ENCODE measurements at regions not wholly inside any gene's neighbourhood (a gene's known extent, or its start where the extent isn't known, plus 50 kb on each side); places are given as distances from the start of the nearest gene placed in this dataset.
"Not testable (repeated sequence)": the region's sequence is repeated elsewhere in the genome, so short reads cannot be mapped to it uniquely, and the experiment has no call there.

DNA sequence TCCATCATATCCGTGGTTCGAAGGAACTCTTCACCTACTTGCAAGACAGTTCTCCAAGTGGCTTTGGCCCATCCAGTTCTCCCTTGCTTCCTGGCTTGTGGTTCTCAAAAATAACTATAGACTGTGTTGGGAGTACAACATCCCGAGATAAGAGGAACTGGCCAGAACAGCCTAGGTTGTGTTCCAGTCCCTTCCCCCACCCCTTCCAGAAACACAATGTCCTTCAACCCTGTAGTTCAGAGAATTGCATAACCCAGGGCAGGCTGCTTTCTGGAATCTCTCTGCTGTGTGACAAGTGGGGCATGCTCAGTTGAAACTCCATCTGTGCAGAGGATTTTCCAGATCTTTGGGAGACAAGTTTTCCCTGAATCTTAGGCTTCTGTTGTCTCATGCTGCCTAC lies 206.5 kb downstream of the PCDH10 start:
- H3K4me3 ChIP-seq: no peak overlapping the region
- no peaks in the 10 kb centered on the region for H3K27me3 ChIP-seq
- H3K36me3 ChIP-seq: no peaks in the 10 kb centered on the region
- H3K9me3 ChIP-seq (replicated peaks in 1 of 11): peaks cover 0 to 10% (median 4%) of the 10 kb centered on the region in 11 experiments; a peak in 6 of 22 replicates
- no peaks in the 10 kb centered on the region for H4K20me1 ChIP-seq
- no peaks in the 10 kb centered on the region for H3K4me1 ChIP-seq
- H3K9ac ChIP-seq: no peak overlapping the region
- H3K27ac ChIP-seq: no peak overlapping the region
- TF ChIP-seq Cebpa-rat (IDR thresholded peaks at IDR 0.05): no peak
- no peak overlapping the region for H3K4me2 ChIP-seq

DNA sequence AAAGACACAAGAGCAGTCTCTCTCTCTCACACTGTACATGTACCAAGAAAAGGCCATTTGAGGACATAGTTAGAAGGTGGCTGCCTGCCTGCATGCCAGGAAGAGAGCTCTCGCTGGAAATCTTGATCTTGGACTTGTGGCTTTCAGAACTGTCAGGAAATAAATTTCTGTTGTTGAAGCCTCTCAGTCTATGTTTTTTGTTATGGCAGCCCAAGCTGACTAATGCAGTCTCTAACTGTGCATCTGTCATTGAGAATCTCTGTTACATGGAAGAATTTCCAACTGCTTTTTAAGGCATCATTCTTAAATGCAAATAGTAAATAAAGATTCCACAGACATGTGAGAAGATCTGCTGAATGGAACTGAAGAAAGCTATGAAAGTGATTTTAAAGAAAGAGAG lies 198.3 kb downstream of the PCDH10 start:
- H3K27ac ChIP-seq: no peak overlapping the region
- H3K36me3 ChIP-seq: no peaks in the 10 kb centered on the region
- no peaks in the 10 kb centered on the region for H4K20me1 ChIP-seq
- H3K4me3 ChIP-seq: no peak overlapping the region
- no peak overlapping the region for H3K9ac ChIP-seq
- no peaks in the 10 kb centered on the region for H3K4me1 ChIP-seq
- no peak for TF ChIP-seq Cebpa-rat (IDR thresholded peaks at IDR 0.05)
- no peaks in the 10 kb centered on the region for H3K27me3 ChIP-seq
- H3K9me3 ChIP-seq (replicated peaks in 1 of 11): no peaks in the 10 kb centered on the region
- no peak overlapping the region for H3K4me2 ChIP-seq

DNA sequence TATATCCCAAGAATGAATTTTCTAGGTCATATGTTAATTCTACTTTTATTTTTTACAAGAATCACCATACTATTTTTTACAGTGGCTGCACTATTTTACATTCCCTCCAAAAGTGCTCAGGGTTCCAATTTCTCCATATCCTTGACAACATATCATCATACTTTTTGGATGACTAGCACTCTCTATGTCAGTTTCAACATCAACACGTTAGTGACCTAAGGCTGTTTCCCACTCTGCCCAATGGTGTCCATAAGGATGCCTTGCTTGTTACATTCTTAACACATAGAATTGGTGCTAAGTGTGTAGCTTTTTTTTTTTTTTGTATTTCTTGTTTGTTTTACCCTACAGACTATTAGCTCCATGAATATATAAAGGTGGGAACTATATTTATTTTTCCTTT lies 175.4 kb downstream of the PCDH10 start:
- Histone ChIP-seq H3K4me3 (no peak overlapping the region), H3K27ac (no peak overlapping the region)
- no peak for TF ChIP-seq Cebpa-rat (IDR thresholded peaks at IDR 0.05)

DNA sequence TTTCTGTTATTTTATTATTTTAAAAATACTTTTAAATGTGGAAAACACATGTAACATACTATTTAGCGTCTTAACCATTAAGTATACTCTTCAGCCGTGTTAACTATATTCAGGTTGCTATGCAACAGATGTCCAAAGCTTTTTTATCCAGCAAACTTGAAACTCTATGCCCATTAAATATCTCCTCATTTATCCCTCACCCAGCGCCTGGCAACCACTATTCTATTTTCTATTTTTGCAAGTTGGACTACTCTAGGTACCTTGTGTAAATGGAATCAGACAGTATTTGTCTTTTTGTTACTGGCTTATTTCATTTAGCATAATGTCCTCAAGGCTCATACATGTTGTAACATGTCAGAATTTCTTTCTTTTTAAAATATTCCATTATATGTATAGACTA lies 174.6 kb downstream of the PCDH10 start:
- Histone ChIP-seq H3K9me3 (replicated peaks in 1 of 11) (no peaks in the 10 kb centered on the region), H3K36me3 (no peaks in the 10 kb centered on the region), H3K4me3 (no peak overlapping the region), H3K27me3 (no peaks in the 10 kb centered on the region), H4K20me1 (no peaks in the 10 kb centered on the region), H3K4me2 (no peak overlapping the region), H3K9ac (no peak overlapping the region), H3K27ac (no peak overlapping the region), H3K4me1 (no peaks in the 10 kb centered on the region)
- no peak for TF ChIP-seq Cebpa-rat (IDR thresholded peaks at IDR 0.05)

More for the DNA sequence above, 175.4 kb downstream of the PCDH10 start:
- no peaks in the 10 kb centered on the region for H4K20me1 ChIP-seq
- H3K36me3 ChIP-seq: no peaks in the 10 kb centered on the region
- H3K27me3 ChIP-seq: no peaks in the 10 kb centered on the region
- no peaks in the 10 kb centered on the region for H3K4me1 ChIP-seq
- H3K9ac ChIP-seq: no peak overlapping the region
- no peaks in the 10 kb centered on the region for H3K9me3 ChIP-seq (replicated peaks in 1 of 11)
- H3K4me2 ChIP-seq: no peak overlapping the region

DNA sequence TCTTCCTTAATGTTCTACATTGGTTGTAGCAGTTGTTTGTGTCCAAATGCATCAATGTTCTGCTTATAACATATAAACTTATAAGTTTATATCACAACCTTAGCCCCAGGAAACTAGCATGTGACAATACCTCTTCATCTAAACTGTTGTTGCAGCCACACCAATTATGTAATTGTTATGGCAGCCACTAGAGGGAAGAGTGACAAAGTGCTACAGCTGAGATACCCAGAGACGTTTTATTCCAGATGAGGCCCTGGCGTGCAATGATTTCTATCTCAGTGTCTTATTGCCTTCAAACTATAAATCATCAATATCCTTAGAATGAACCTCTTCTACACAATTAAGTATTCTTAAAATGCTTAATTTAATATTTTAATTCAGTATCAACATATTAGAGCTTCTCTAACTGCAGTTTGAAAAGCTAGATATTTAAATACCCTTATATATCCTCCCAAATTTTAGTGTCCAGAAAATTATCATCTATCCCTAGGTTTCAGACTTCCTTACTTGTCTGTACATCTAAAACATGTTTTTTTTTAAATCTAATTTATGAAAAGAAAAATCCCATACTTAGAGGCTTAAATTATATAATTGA lies 171.6 kb downstream of the PCDH10 start:
- Histone ChIP-seq H3K9ac (no peak overlapping the region), H3K27ac (no peak overlapping the region), H3K4me2 (no peak overlapping the region), H3K27me3 (no peaks in the 10 kb centered on the region), H3K36me3 (no peaks in the 10 kb centered on the region), H4K20me1 (no peaks in the 10 kb centered on the region), H3K4me1 (no peaks in the 10 kb centered on the region), H3K4me3 (no peak overlapping the region), H3K9me3 (replicated peaks in 1 of 11) (no peaks in the 10 kb centered on the region)
- no peak for TF ChIP-seq Cebpa-rat (IDR thresholded peaks at IDR 0.05)

DNA sequence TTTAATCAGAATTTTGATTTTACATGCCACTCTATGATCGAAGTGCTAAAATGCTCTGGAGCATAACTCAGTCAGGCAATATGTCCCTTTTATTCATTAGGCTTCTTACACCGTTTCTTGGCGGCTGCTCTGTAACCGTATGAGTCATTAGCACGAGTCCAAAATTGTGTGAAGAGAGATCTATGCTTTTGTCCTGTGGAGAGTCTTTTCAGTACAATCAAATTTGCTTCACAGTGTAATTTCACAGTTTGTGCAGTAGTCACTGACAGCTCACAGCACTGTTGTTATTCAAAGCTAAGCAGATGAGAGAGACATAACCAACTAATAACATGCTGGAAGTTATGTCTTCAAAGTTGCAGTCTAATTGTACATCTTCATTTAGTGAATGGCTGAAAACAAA lies 167.8 kb downstream of the PCDH10 start:
- no peak for TF ChIP-seq Cebpa-rat (IDR thresholded peaks at IDR 0.05)
- Histone ChIP-seq H3K4me2 (no peak overlapping the region), H3K4me1 (no peaks in the 10 kb centered on the region), H3K27ac (no peak overlapping the region), H4K20me1 (no peaks in the 10 kb centered on the region), H3K27me3 (no peaks in the 10 kb centered on the region), H3K9me3 (replicated peaks in 1 of 11) (no peaks in the 10 kb centered on the region), H3K36me3 (no peaks in the 10 kb centered on the region), H3K9ac (no peak overlapping the region), H3K4me3 (no peak overlapping the region)

DNA sequence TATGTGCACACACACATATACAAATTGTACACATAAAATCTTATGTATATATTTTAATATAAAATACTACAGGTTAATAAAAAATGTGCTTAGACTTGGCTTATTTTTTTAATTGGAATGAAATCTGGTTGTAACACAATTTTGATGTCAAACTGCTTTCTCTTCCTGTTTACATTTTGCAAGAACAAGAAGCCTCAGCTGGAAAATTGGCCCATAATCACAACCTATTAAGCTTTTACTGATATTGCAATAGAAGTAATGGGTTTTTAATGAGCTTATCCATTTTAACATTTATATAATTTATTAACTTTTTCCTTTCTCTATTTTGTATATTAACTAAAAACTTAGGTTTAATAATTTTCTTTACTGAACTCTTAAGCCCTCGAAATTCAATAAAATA lies 165.9 kb downstream of the PCDH10 start:
- Histone ChIP-seq H3K27ac (no peak overlapping the region), H3K4me1 (no peaks in the 10 kb centered on the region), H3K27me3 (no peaks in the 10 kb centered on the region), H3K36me3 (no peaks in the 10 kb centered on the region), H3K9ac (no peak overlapping the region), H3K4me2 (no peak overlapping the region), H4K20me1 (no peaks in the 10 kb centered on the region), H3K4me3 (no peak overlapping the region), H3K9me3 (replicated peaks in 1 of 11) (no peaks in the 10 kb centered on the region)
- no peak for TF ChIP-seq Cebpa-rat (IDR thresholded peaks at IDR 0.05)

DNA sequence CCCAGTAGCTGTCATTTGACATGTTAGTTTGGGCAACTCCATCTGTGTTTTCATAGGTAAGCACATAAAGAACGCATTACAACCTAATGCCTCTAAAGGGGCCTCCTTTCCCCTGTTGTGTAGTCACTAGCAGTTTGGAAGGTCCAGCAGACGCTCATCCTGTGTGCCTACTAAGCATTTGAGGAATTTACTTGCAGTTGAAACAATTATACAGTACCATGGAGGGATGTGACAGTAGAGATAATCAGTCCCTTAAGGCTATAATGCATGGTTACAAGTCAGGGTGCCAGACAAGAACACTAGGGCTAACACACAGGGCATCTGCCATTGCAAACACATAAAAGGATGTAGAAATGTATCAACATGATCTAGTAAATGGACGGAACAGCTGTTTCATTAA lies 138.3 kb downstream of the PCDH10 start:
- Histone ChIP-seq H4K20me1 (no peaks in the 10 kb centered on the region), H3K9ac (no peak overlapping the region), H3K9me3 (replicated peaks in 1 of 11) (no peaks in the 10 kb centered on the region), H3K36me3 (no peaks in the 10 kb centered on the region), H3K27ac (no peak overlapping the region), H3K4me1 (no peaks in the 10 kb centered on the region), H3K4me3 (no peak overlapping the region), H3K27me3 (no peaks in the 10 kb centered on the region), H3K4me2 (no peak overlapping the region)
- no peak for TF ChIP-seq Cebpa-rat (IDR thresholded peaks at IDR 0.05)

DNA sequence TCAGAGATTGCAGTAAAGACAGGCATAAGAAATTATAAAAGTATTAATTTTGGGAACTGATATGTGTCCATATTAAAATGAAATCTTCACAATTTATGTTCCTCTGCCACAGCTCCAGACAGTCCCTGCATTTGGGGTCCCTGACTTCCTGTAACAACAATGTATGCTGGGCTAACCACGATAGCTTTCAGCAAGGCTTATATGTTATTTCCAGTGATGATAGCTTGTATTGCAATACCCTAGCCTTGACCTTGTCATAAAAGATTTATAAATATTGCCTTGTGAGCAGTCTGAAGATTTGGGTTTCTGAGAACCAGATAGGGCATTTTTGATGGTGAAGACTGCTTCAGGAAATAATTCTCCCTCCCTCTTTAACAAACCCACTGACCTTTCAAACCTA lies 129.5 kb downstream of the PCDH10 start:
- H3K9ac ChIP-seq: no peak overlapping the region

DNA sequence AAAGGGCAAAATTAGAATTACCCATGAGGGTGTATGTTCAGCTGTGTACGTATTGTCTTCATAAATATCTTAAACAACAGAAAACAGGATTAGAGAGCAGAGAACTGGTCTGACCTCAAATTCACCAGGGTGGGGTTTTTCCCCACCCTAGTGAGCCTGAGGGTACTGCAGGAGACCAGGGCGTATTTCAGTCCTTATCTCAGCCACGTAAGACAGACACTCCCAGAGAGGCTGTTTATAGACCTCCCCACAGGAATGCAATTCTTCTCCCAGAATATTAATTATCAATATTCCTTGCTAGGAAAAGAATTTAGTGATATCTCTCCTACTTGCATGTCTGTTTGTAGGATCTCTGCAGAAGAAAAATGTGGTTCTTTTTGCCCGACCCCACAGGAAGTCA lies 128.8 kb downstream of the PCDH10 start:
- H3K4me2 ChIP-seq, H4K20me1 ChIP-seq, H3K27me3 ChIP-seq, H3K9ac ChIP-seq, H3K4me3 ChIP-seq, H3K27ac ChIP-seq, H3K36me3 ChIP-seq, H3K4me1 ChIP-seq: not testable (repeated sequence)
- H3K9me3 ChIP-seq (replicated peaks in 1 of 11): peaks cover 0 to 12% (median 9%) of the 10 kb centered on the region in 11 experiments; a peak in 10 of 22 replicates

More for the DNA sequence above, 129.5 kb downstream of the PCDH10 start:
- Histone ChIP-seq H3K4me2 (no peak overlapping the region), H4K20me1 (no peaks in the 10 kb centered on the region), H3K27me3 (no peaks in the 10 kb centered on the region), H3K4me3 (no peak overlapping the region), H3K4me1 (no peaks in the 10 kb centered on the region), H3K27ac (no peak overlapping the region), H3K36me3 (no peaks in the 10 kb centered on the region), H3K9me3 (replicated peaks in 1 of 11) (peaks cover 0 to 12% (median 9%) of the 10 kb centered on the region in 11 experiments; a peak in 10 of 22 replicates)
- TF ChIP-seq Cebpa-rat (IDR thresholded peaks at IDR 0.05): no peak

All from BLaER1 treated with 17β-estradiol and CSF1 and Interleukin-3, amounts not matched to agents 10 nM and 100 nM (cell line).